ENCODE measurements at regions not wholly inside any gene's neighbourhood (a gene's known extent, or its start where the extent isn't known, plus 50 kb on each side); places are given as distances from the start of the nearest gene placed in this dataset.

- POLR2A ChIA-PET (ENCODE audit: low non-redundant PET), result no interaction called here
- Histone ChIP-seq H3K4me1 (ENCODE audit: insufficient read depth, low read length, poor library complexity, severe bottlenecking) (peaks cover 9% of the 10 kb centered on the region), H3K4me3 (ENCODE audit: low read depth, low read length, poor library complexity, severe bottlenecking) (no peak overlapping the region), H3K36me3 (ENCODE audit: insufficient read depth, low read length, poor library complexity, severe bottlenecking) (no peaks in the 10 kb centered on the region), H3K27me3 (replicated peaks; ENCODE audit: insufficient read depth, low read depth, low read length, poor library complexity) (no peaks in the 10 kb centered on the region), H3K9me3 (ENCODE audit: low read depth, low read length, poor library complexity, severe bottlenecking) (no peaks in the 10 kb centered on the region), H3K27ac (ENCODE audit: low read depth, low read length, poor library complexity, severe bottlenecking) (no peak overlapping the region)
- intact Hi-C loops (cut with micrococcal nuclease; ENCODE audit: unreplicated experiment), result no loop called here
- DNase-seq (ENCODE audit: low spot score), result no peak
- TF ChIP-seq EZH2 (IDR thresholded peaks at IDR 0.05; ENCODE audit: borderline replicate concordance, low read depth, low read length, poor library complexity, severe bottlenecking), result no peak
- TF ChIP-seq CTCF (conservative IDR thresholded peaks at IDR 0.05; ENCODE audit: low read depth, low read length), result no peak
- no TSS peak for BruUV-seq (replicated peaks)
- CTCF ChIA-PET, result no interaction called here
Observed at GRCh38 chr10:3228629-3228945, 56.0 kb upstream of the PITRM1 start.

- no peaks in the 10 kb centered on the region for H3K27me3 ChIP-seq (replicated peaks; ENCODE audit: insufficient read depth, low read depth, low read length, poor library complexity)
- H3K4me3 ChIP-seq (ENCODE audit: low read depth, low read length, poor library complexity, severe bottlenecking), result no peak overlapping the region
- H3K9me3 ChIP-seq (ENCODE audit: low read depth, low read length, poor library complexity, severe bottlenecking), result no peaks in the 10 kb centered on the region
- ChIA-PET CTCF (no interaction called here), POLR2A (ENCODE audit: low non-redundant PET) (no interaction called here)
- H3K36me3 ChIP-seq (ENCODE audit: insufficient read depth, low read length, poor library complexity, severe bottlenecking), result no peaks in the 10 kb centered on the region
- no peak for DNase-seq (ENCODE audit: low spot score)
- BruUV-seq (replicated peaks), result no TSS peak
- H3K27ac ChIP-seq (ENCODE audit: low read depth, low read length, poor library complexity, severe bottlenecking), result no peak overlapping the region
- intact Hi-C loops (cut with micrococcal nuclease; ENCODE audit: unreplicated experiment), result no loop called here
- TF ChIP-seq EZH2 (IDR thresholded peaks at IDR 0.05; ENCODE audit: borderline replicate concordance, low read depth, low read length, poor library complexity, severe bottlenecking) (no peak), CTCF (conservative IDR thresholded peaks at IDR 0.05; ENCODE audit: low read depth, low read length) (no peak)
- peaks cover 9% of the 10 kb centered on the region for H3K4me1 ChIP-seq (ENCODE audit: insufficient read depth, low read length, poor library complexity, severe bottlenecking)
Observed at GRCh38 chr10:3226960-3227744, 54.6 kb upstream of the PITRM1 start.

- ChIA-PET POLR2A (ENCODE audit: low non-redundant PET) (no interaction called here), CTCF (no interaction called here)
- intact Hi-C loops (cut with micrococcal nuclease; ENCODE audit: unreplicated experiment), result no loop called here
- H3K27me3 ChIP-seq (replicated peaks; ENCODE audit: insufficient read depth, low read depth, low read length, poor library complexity), result no peaks in the 10 kb centered on the region
- no peaks in the 10 kb centered on the region for H3K36me3 ChIP-seq (ENCODE audit: insufficient read depth, low read length, poor library complexity, severe bottlenecking)
- BruUV-seq (replicated peaks), result no TSS peak
- TF ChIP-seq CTCF (conservative IDR thresholded peaks at IDR 0.05; ENCODE audit: low read depth, low read length), result no peak
- no peak for TF ChIP-seq EZH2 (IDR thresholded peaks at IDR 0.05; ENCODE audit: borderline replicate concordance, low read depth, low read length, poor library complexity, severe bottlenecking)
- no peaks in the 10 kb centered on the region for H3K9me3 ChIP-seq (ENCODE audit: low read depth, low read length, poor library complexity, severe bottlenecking)
- no peak overlapping the region for H3K4me3 ChIP-seq (ENCODE audit: low read depth, low read length, poor library complexity, severe bottlenecking)
- no peak for DNase-seq (ENCODE audit: low spot score)
- H3K4me1 ChIP-seq (ENCODE audit: insufficient read depth, low read length, poor library complexity, severe bottlenecking), result peaks cover 9% of the 10 kb centered on the region
- H3K27ac ChIP-seq (ENCODE audit: low read depth, low read length, poor library complexity, severe bottlenecking), result no peak overlapping the region
Observed at GRCh38 chr10:3225561-3225960, 53.0 kb upstream of the PITRM1 start.

Measured in A673 (cell line).